ENCODE measurements at regions not wholly inside any gene's neighbourhood (a gene's known extent, or its start where the extent isn't known, plus 50 kb on each side); places are given as distances from the start of the nearest gene placed in this dataset.

DNA sequence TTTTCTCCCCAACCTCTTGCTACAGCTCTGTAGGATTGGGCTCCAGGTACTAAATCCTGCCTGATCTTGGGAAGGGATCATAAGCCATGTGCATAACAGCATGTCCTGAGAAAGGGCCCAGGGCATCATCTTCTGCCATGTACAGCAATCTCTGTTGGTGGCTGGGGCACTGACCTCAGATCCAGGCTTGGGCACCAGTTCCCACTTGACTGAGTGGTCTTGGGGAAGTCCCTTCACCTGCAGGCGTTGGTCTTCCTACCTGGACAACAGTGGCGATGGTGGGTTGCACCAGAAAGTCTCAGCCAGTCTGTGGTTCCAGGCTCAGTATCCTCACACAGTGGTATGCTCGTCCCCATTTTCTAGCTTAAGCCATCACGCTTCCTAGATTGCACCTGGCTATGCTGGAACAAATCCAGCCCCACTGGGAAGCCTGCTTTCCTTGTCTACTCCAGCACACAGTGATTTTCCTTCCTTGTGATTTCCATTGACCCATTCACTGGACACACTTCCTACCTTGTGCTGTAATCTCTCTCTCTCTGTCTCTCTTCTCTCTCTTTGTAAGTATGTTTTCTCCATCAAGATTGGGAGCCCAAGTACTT, 121.7 kb upstream of the PITX1 start:
- DNase-seq = no peak

DNA sequence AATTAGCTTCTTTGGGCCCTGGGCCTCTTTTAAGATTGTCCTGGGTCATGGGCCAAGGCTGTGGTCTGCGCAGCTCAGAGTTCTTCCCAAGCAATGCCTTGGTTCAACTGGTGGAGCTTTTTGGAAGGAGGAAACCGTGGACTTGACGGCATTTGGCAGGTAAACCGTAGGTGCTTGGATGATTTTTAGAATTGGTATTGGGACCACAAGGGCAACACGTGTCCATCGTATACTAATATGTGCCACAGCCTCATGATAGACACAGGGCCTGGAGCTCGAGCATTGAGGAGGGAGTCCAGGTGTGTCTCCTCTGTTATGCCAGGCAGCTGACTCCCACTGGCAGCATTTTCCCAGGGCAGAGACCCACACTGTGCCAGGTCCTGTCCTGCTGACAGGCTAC, 120.9 kb upstream of the PITX1 start:
- no peak for DNase-seq
- Histone ChIP-seq H3K79me2 (ENCODE audit: insufficient read depth, low read length) (no peaks in the 10 kb centered on the region), H3K4me3 (ENCODE audit: low read depth in 1 of 2, low read length in 2 of 2) (no peak overlapping the region), H4K20me1 (ENCODE audit: insufficient read depth, low read length) (no peaks in the 10 kb centered on the region), H3K36me3 (ENCODE audit: insufficient read depth, low read length) (no peaks in the 10 kb centered on the region), H3K9ac (ENCODE audit: low read depth, low read length) (no peak overlapping the region), H3K4me1 (ENCODE audit: insufficient read depth, low read length) (no peaks in the 10 kb centered on the region), H3K27ac (ENCODE audit: low read length) (no peak overlapping the region), H3K9me3 (ENCODE audit: insufficient read depth, low read length, severe bottlenecking) (peaks cover 16% of the 10 kb centered on the region), H2AFZ (ENCODE audit: low read depth, low read length) (no peak overlapping the region), H3K4me2 (ENCODE audit: insufficient read depth, low read length) (no peak overlapping the region), H3K27me3 (ENCODE audit: insufficient read depth, low read length, poor library complexity) (peaks cover 2% of the 10 kb centered on the region)
- no peak for ATAC-seq (ENCODE audit: insufficient read depth, low read depth)
- TF ChIP-seq CTCF (IDR thresholded peaks at IDR 0.05; ENCODE audit: borderline replicate concordance, extremely low read depth, low read length, poor library complexity, severe bottlenecking) = no peak
- TF ChIP-seq EZH2 (IDR thresholded peaks at IDR 0.05; ENCODE audit: borderline replicate concordance, low read depth, low read length, severe bottlenecking) = no peak

More for the DNA sequence above, 121.7 kb upstream of the PITX1 start:
- Histone ChIP-seq H4K20me1 (ENCODE audit: insufficient read depth, low read length) (no peaks in the 10 kb centered on the region), H3K79me2 (ENCODE audit: insufficient read depth, low read length) (no peaks in the 10 kb centered on the region), H3K27me3 (ENCODE audit: insufficient read depth, low read length, poor library complexity) (peaks cover 2% of the 10 kb centered on the region), H3K4me3 (ENCODE audit: low read depth in 1 of 2, low read length in 2 of 2) (no peak overlapping the region), H3K4me1 (ENCODE audit: insufficient read depth, low read length) (no peaks in the 10 kb centered on the region), H2AFZ (ENCODE audit: low read depth, low read length) (no peak overlapping the region), H3K27ac (ENCODE audit: low read length) (no peak overlapping the region), H3K4me2 (ENCODE audit: insufficient read depth, low read length) (no peak overlapping the region), H3K9ac (ENCODE audit: low read depth, low read length) (no peak overlapping the region), H3K9me3 (ENCODE audit: insufficient read depth, low read length, severe bottlenecking) (peaks cover 16% of the 10 kb centered on the region), H3K36me3 (ENCODE audit: insufficient read depth, low read length) (no peaks in the 10 kb centered on the region)
- no peak for ATAC-seq (ENCODE audit: insufficient read depth, low read depth)
- no peak for TF ChIP-seq EZH2 (IDR thresholded peaks at IDR 0.05; ENCODE audit: borderline replicate concordance, low read depth, low read length, severe bottlenecking)
- TF ChIP-seq CTCF (IDR thresholded peaks at IDR 0.05; ENCODE audit: borderline replicate concordance, extremely low read depth, low read length, poor library complexity, severe bottlenecking) = no peak

DNA sequence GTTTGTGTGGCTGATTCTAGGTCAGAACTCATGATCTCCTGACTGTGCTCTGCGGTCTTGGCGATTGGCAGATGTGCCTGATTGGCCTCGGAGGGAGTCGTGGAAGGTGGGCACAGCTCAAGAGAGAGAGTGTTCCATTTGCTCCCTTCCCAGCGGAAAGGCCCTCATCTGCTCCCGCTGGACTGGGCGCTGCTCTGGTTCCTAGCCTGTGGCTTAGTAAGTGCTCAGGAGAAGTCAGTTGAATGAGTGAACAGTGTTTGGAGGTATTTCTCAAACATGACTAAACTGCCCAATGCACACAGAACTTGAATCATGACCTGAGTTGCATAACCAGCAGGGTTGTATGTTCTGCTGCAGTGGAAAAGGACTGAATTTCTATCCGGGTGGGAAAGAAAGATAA, 120.2 kb upstream of the PITX1 start:
- H3K9ac ChIP-seq (ENCODE audit: low read depth, low read length) = no peak overlapping the region
- H4K20me1 ChIP-seq (ENCODE audit: insufficient read depth, low read length) = no peaks in the 10 kb centered on the region
- H3K9me3 ChIP-seq (ENCODE audit: insufficient read depth, low read length, severe bottlenecking) = peaks cover 16% of the 10 kb centered on the region
- TF ChIP-seq CTCF (IDR thresholded peaks at IDR 0.05; ENCODE audit: borderline replicate concordance, extremely low read depth, low read length, poor library complexity, severe bottlenecking) (no peak), EZH2 (IDR thresholded peaks at IDR 0.05; ENCODE audit: borderline replicate concordance, low read depth, low read length, severe bottlenecking) (no peak)
- no peak for DNase-seq
- no peak overlapping the region for H3K4me3 ChIP-seq (ENCODE audit: low read depth in 1 of 2, low read length in 2 of 2)
- no peak for ATAC-seq (ENCODE audit: insufficient read depth, low read depth)
- no peak overlapping the region for H3K4me2 ChIP-seq (ENCODE audit: insufficient read depth, low read length)
- H3K79me2 ChIP-seq (ENCODE audit: insufficient read depth, low read length) = no peaks in the 10 kb centered on the region
- H3K27me3 ChIP-seq (ENCODE audit: insufficient read depth, low read length, poor library complexity) = peaks cover 2% of the 10 kb centered on the region
- H3K27ac ChIP-seq (ENCODE audit: low read length) = no peak overlapping the region
- no peak overlapping the region for H2AFZ ChIP-seq (ENCODE audit: low read depth, low read length)
- H3K4me1 ChIP-seq (ENCODE audit: insufficient read depth, low read length) = no peaks in the 10 kb centered on the region
- no peaks in the 10 kb centered on the region for H3K36me3 ChIP-seq (ENCODE audit: insufficient read depth, low read length)
